KMS-11 (cell line): ENCODE measurements at regions not wholly inside any gene's neighbourhood (a gene's known extent, or its start where the extent isn't known, plus 50 kb on each side); places are given as distances from the start of the nearest gene placed in this dataset.

ENCODE experiments used
- H2AFZ ChIP-seq: fragments of 200-600 bp; sonication (generic); 2 replicates; pipeline ENCODE4 v1.6.1; 2016; ENCODE audit warnings: antibody characterized with exemption, mixed run types, low read depth
- H3K27ac ChIP-seq: fragments of 200-600 bp; sonication (generic); 2 replicates; pipeline ENCODE4 v1.6.1; 2016; ENCODE audit warnings: mild to moderate bottlenecking, mixed run types
- H3K27me3 ChIP-seq: fragments of 200-600 bp; sonication (generic); 2 replicates; pipeline ENCODE4 v1.6.1; 2017; ENCODE audit warnings: mild to moderate bottlenecking, low read depth, mixed run types, moderate library complexity; ENCODE audit not compliant: insufficient read depth
- H3K36me3 ChIP-seq: fragments of 200-600 bp; sonication (generic); 2 replicates; pipeline ENCODE4 v1.6.1; 2017; ENCODE audit warnings: mild to moderate bottlenecking, mixed run types; ENCODE audit not compliant: insufficient read depth
- H3K4me1 ChIP-seq: fragments of 200-600 bp; sonication (generic); 2 replicates; pipeline ENCODE4 v1.6.1; 2016; ENCODE audit warnings: mild to moderate bottlenecking, low read depth, mixed run types; ENCODE audit not compliant: poor library complexity, severe bottlenecking
- H3K4me2 ChIP-seq: fragments of 200-600 bp; sonication (generic); 2 replicates; pipeline ENCODE4 v1.7.0; 2016; ENCODE audit warnings: mild to moderate bottlenecking, mixed run types
- H3K4me3 ChIP-seq: fragments of 200-600 bp; sonication (generic); IDR thresholded peaks from 2 replicates; pipeline ENCODE4 v1.6.1; 2017; ENCODE audit warnings: low read depth, low read length, mixed read lengths; ENCODE audit not compliant: insufficient read depth
- H3K79me2 ChIP-seq: fragments of 200-600 bp; sonication (generic); 2 replicates; pipeline ENCODE4 v1.6.1; 2016; ENCODE audit warnings: low read depth, mixed run types; ENCODE audit not compliant: insufficient read depth
- H3K9ac ChIP-seq: fragments of 200-600 bp; sonication (generic); 2 replicates; pipeline ENCODE4 v1.6.1; 2016; ENCODE audit warnings: mild to moderate bottlenecking, mixed run types
- H4K20me1 ChIP-seq: fragments of 200-600 bp; sonication (generic); 2 replicates; pipeline ENCODE4 v1.6.1; 2016; ENCODE audit warnings: mild to moderate bottlenecking, mixed run types; ENCODE audit not compliant: insufficient read depth
- TF ChIP-seq, protein P1 (sequence below): fragments of 200-600 bp; sonication (generic); conservative IDR thresholded peaks from 2 replicates; pipeline ENCODE4 v1.6.1; 2017; ENCODE audit warnings: low read depth, mild to moderate bottlenecking, antibody characterized with exemption, low read length, moderate library complexity, mixed read lengths

DNA sequence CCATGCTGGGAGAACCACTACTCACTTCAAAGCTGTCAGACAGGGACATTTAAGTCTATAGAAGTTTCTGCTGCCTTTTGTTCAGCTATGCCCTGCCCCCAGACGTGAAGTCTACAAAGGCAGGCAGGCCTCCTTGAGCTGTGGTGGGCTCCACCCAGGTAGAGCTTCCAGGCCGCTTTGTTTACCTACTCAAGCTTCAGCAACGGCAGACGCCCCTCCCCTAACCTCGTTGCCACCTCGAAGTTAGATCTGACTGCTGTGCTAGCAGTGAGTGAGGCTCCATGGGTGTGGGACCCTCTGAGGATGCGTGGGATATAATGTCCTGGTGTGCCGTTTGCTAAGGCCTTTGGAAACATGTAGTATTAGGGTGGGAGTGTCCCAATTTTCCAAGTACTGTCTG lies 276.7 kb downstream of the ZIC4 start:
- Histone ChIP-seq H2AFZ (no peak overlapping the region), H3K4me1 (no peaks in the 10 kb centered on the region), H3K27ac (no peak overlapping the region), H3K79me2 (no peaks in the 10 kb centered on the region), H3K9ac (no peak overlapping the region), H3K4me3 (no peak overlapping the region), H3K27me3 (no peaks in the 10 kb centered on the region), H3K36me3 (no peaks in the 10 kb centered on the region), H4K20me1 (no peaks in the 10 kb centered on the region), H3K4me2 (no peak overlapping the region)
- TF ChIP-seq, protein P1, sequence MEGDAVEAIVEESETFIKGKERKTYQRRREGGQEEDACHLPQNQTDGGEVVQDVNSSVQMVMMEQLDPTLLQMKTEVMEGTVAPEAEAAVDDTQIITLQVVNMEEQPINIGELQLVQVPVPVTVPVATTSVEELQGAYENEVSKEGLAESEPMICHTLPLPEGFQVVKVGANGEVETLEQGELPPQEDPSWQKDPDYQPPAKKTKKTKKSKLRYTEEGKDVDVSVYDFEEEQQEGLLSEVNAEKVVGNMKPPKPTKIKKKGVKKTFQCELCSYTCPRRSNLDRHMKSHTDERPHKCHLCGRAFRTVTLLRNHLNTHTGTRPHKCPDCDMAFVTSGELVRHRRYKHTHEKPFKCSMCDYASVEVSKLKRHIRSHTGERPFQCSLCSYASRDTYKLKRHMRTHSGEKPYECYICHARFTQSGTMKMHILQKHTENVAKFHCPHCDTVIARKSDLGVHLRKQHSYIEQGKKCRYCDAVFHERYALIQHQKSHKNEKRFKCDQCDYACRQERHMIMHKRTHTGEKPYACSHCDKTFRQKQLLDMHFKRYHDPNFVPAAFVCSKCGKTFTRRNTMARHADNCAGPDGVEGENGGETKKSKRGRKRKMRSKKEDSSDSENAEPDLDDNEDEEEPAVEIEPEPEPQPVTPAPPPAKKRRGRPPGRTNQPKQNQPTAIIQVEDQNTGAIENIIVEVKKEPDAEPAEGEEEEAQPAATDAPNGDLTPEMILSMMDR = no peak

DNA sequence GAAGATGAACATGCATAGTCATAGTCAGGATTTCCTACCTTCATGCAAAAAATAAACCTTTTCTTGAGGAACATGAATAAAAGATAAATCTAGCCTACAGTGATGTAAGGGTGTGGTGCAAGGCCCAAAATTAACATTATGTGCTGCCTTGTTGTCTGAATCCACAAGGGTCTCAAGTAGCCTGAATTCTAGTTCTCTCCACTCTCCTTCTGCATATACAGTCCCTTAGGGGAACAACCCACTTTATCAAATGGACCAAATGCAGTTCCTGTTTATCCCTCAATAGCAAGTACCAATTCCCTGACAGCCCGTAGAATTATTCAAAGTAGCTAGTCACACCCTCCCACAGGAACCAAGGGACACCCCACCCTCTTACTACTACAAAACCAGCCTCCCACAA lies 284.0 kb downstream of the ZIC4 start:
- TF ChIP-seq, protein P1 = no peak

DNA sequence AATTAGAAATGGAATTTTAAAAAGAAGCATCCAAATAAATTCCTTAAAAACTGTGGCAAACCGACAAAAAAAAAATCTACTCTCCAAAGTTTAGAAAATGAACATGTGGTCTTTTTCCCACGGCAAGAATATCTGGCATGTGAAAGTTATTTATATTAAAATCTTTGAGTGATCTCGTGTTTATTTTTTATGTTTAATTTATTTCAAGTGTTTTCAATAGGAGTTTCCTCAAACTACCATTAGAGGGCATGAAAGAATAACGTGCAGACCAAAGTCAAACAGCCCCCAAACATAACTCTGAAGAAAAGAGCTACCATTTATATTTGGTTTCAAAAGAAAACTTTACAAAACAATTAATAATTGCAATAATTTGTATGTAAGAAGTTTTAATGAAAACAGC lies 286.4 kb downstream of the ZIC4 start:
- Histone ChIP-seq H3K36me3 (no peaks in the 10 kb centered on the region), H3K27me3 (no peaks in the 10 kb centered on the region), H3K4me3 (no peak overlapping the region), H3K79me2 (no peaks in the 10 kb centered on the region), H3K27ac (no peak overlapping the region), H3K4me1 (peaks cover 5% of the 10 kb centered on the region), H3K4me2 (no peak overlapping the region), H3K9ac (no peak overlapping the region), H4K20me1 (no peaks in the 10 kb centered on the region), H2AFZ (no peak overlapping the region)
- TF ChIP-seq, protein P1 = peak; percentile 67

More for the DNA sequence above, 284.0 kb downstream of the ZIC4 start:
- H3K36me3 ChIP-seq = no peaks in the 10 kb centered on the region
- no peaks in the 10 kb centered on the region for H3K79me2 ChIP-seq
- no peak overlapping the region for H3K27ac ChIP-seq
- H3K9ac ChIP-seq = no peak overlapping the region
- H3K27me3 ChIP-seq = no peaks in the 10 kb centered on the region
- no peaks in the 10 kb centered on the region for H4K20me1 ChIP-seq
- no peak overlapping the region for H2AFZ ChIP-seq
- H3K4me2 ChIP-seq = no peak overlapping the region
- H3K4me1 ChIP-seq = peaks cover 5% of the 10 kb centered on the region
- H3K4me3 ChIP-seq = no peak overlapping the region

DNA sequence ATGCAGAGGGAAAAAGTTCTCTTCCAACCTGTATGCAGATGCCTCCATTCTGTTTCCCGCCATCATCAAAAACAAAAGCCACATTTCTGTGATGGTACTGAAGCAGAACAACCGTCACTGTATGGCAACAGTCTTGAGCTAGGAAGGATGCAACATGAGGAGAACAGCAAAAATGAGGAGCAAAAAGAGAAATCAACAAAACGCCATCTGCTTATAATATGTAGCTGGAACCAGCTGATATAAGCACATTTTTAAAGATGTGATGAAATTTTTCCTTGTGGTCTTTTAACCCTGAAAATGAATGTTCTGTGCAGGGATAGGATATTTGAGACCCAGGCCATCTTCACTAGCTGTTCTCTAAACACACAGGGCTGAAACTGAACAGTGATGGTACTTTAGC lies 287.0 kb downstream of the ZIC4 start:
- H3K9ac ChIP-seq = no peak overlapping the region
- H2AFZ ChIP-seq = no peak overlapping the region
- TF ChIP-seq, protein P1 = no peak

DNA sequence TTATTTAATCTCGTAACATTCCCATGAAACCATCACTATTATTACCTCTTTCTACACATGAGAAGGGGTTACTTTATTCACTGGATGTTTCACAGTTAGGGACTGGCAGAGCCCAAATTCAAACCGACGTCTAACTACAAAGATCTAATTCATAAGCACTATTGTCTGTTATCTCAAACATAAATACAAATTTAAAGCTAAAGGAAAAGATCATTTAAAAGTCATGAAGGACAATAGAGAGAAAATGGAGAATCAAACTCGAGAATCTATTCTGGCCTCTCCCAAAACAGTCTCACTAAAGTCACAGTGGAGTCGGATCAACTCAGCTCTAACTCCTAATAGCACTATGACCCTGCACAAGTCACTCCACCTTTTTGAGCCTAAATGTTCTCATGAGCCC lies 287.7 kb downstream of the ZIC4 start:
- H3K79me2 ChIP-seq = no peaks in the 10 kb centered on the region
- H2AFZ ChIP-seq = no peak overlapping the region
- peaks cover 15% of the 10 kb centered on the region for H3K4me1 ChIP-seq
- no peak overlapping the region for H3K4me2 ChIP-seq
- H3K36me3 ChIP-seq = no peaks in the 10 kb centered on the region
- no peaks in the 10 kb centered on the region for H4K20me1 ChIP-seq
- no peak overlapping the region for H3K4me3 ChIP-seq
- H3K9ac ChIP-seq = no peak overlapping the region
- H3K27me3 ChIP-seq = no peaks in the 10 kb centered on the region
- TF ChIP-seq, protein P1 = no peak
- no peak overlapping the region for H3K27ac ChIP-seq

More for the DNA sequence above, 287.0 kb downstream of the ZIC4 start:
- H3K36me3 ChIP-seq = no peaks in the 10 kb centered on the region
- no peak overlapping the region for H3K4me3 ChIP-seq
- peaks cover 7% of the 10 kb centered on the region for H3K4me1 ChIP-seq
- H3K79me2 ChIP-seq = no peaks in the 10 kb centered on the region
- no peak overlapping the region for H3K27ac ChIP-seq
- no peaks in the 10 kb centered on the region for H3K27me3 ChIP-seq
- no peaks in the 10 kb centered on the region for H4K20me1 ChIP-seq
- no peak overlapping the region for H3K4me2 ChIP-seq
